ENCODE measurements at regions not wholly inside any gene's neighbourhood (a gene's known extent, or its start where the extent isn't known, plus 50 kb on each side); places are given as distances from the start of the nearest gene placed in this dataset.
"Not testable (repeated sequence)": the region's sequence is repeated elsewhere in the genome, so short reads cannot be mapped to it uniquely, and the experiment has no call there.

DNA sequence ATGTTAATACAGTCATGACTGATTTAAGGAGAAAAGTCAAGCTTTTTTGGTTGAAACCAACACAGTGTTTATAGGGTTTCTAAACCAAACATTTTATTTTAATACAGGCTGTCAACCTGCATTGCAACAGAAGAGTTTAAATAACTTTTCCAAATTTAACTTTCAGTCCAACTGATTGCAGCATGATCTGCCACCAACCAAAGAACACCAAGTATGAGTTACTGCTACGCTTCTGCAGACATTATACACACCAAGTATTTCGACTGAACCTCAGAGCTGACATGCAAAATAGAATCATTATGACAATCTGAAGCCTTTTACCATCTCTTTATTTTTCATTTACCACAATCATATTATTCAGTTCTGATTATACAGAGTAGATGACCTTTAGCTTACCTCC lies 151.2 kb upstream of the DST start:
- no peak overlapping the region for H3K4me3 ChIP-seq (ENCODE audit: low read depth, low read length)
- TF ChIP-seq, protein P1, sequence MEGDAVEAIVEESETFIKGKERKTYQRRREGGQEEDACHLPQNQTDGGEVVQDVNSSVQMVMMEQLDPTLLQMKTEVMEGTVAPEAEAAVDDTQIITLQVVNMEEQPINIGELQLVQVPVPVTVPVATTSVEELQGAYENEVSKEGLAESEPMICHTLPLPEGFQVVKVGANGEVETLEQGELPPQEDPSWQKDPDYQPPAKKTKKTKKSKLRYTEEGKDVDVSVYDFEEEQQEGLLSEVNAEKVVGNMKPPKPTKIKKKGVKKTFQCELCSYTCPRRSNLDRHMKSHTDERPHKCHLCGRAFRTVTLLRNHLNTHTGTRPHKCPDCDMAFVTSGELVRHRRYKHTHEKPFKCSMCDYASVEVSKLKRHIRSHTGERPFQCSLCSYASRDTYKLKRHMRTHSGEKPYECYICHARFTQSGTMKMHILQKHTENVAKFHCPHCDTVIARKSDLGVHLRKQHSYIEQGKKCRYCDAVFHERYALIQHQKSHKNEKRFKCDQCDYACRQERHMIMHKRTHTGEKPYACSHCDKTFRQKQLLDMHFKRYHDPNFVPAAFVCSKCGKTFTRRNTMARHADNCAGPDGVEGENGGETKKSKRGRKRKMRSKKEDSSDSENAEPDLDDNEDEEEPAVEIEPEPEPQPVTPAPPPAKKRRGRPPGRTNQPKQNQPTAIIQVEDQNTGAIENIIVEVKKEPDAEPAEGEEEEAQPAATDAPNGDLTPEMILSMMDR (IDR thresholded peaks at IDR 0.05; ENCODE audit: low read depth, low read length) = no peak
- H3K4me1 ChIP-seq = peaks cover 13% of the 10 kb centered on the region
- no peaks in the 10 kb centered on the region for H3K9me3 ChIP-seq
- H3K36me3 ChIP-seq = no peaks in the 10 kb centered on the region
- DNase-seq = no peak
- no peaks in the 10 kb centered on the region for H3K27me3 ChIP-seq

GRCh38 chr6:56790414-56790813 lies 147.7 kb upstream of the DST start:
- Histone ChIP-seq H3K9me3 (no peaks in the 10 kb centered on the region), H3K36me3 (no peaks in the 10 kb centered on the region), H3K27me3 (no peaks in the 10 kb centered on the region), H3K4me3 (ENCODE audit: low read depth, low read length) (no peak overlapping the region), H3K4me1 (peaks cover 2% of the 10 kb centered on the region)
- TF ChIP-seq, protein P1 (IDR thresholded peaks at IDR 0.05; ENCODE audit: low read depth, low read length) = no peak
- DNase-seq = no peak

DNA sequence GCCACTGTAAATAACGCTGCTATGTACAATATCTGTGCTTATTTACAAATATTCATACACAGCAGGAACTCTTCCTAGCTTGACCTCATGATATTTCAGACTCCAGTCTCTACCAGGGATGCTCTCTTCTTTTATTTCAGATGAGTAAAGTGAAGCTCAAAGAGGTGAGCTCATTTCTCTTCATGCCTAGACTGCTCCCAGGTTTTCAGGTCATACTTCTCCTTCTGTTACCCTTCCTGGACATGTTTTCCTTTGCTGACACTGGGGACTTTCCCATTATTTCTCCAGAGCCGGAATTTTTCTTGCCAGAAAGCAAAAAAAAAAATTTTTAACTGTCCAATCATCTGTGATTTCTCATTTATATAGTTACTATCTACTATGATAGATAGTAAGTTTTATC lies 147.2 kb upstream of the DST start:
- TF ChIP-seq, protein P1 (IDR thresholded peaks at IDR 0.05; ENCODE audit: low read depth, low read length) = no peak
- no peak overlapping the region for H3K4me3 ChIP-seq (ENCODE audit: low read depth, low read length)
- H3K4me1 ChIP-seq = no peaks in the 10 kb centered on the region
- no peaks in the 10 kb centered on the region for H3K9me3 ChIP-seq
- no peak for DNase-seq
- no peaks in the 10 kb centered on the region for H3K36me3 ChIP-seq
- H3K27me3 ChIP-seq = no peaks in the 10 kb centered on the region

GRCh38 chr6:56789342-56789741 lies 146.7 kb upstream of the DST start:
- DNase-seq = no peak
- H3K9me3 ChIP-seq = no peaks in the 10 kb centered on the region
- no peaks in the 10 kb centered on the region for H3K27me3 ChIP-seq
- H3K36me3 ChIP-seq = no peaks in the 10 kb centered on the region
- TF ChIP-seq, protein P1 (IDR thresholded peaks at IDR 0.05; ENCODE audit: low read depth, low read length) = no peak
- H3K4me1 ChIP-seq = no peaks in the 10 kb centered on the region
- H3K4me3 ChIP-seq (ENCODE audit: low read depth, low read length) = no peak overlapping the region

GRCh38 chr6:56787209-56787608 lies 144.5 kb upstream of the DST start:
- Histone ChIP-seq H3K4me3 (ENCODE audit: low read depth, low read length) (no peak overlapping the region), H3K27me3 (no peaks in the 10 kb centered on the region), H3K4me1 (no peaks in the 10 kb centered on the region), H3K9me3 (no peaks in the 10 kb centered on the region), H3K36me3 (no peaks in the 10 kb centered on the region)
- TF ChIP-seq, protein P1 (IDR thresholded peaks at IDR 0.05; ENCODE audit: low read depth, low read length) = no peak
- no peak for DNase-seq

DNA sequence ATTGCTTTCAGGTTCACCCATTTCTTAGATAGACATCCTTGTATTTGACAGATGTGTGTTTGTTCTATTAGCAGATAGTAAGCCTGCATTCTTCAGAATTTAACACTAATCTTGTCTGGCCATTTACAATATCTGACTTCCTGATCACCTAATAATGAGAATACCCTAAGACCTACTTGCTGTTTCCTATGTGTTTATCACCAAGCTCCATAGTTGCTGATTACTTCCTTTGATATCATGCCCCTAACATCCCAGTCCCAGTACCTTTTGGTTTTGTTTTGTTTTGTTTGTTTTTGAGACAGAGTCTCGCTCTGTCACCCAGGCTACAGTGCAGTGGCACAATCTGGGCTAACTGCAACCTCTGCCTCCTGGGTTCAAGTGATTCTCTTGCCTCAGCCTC lies 143.6 kb upstream of the DST start:
- H3K4me1 ChIP-seq = no peaks in the 10 kb centered on the region
- TF ChIP-seq, protein P1 (IDR thresholded peaks at IDR 0.05; ENCODE audit: low read depth, low read length) = no peak
- H3K27me3 ChIP-seq = no peaks in the 10 kb centered on the region
- H3K9me3 ChIP-seq = no peaks in the 10 kb centered on the region
- no peak overlapping the region for H3K4me3 ChIP-seq (ENCODE audit: low read depth, low read length)
- no peaks in the 10 kb centered on the region for H3K36me3 ChIP-seq
- no peak for DNase-seq

- not testable (repeated sequence) for H3K9me3 ChIP-seq; H3K4me3 ChIP-seq (ENCODE audit: low read depth, low read length); H3K4me1 ChIP-seq; DNase-seq; H3K27me3 ChIP-seq; H3K36me3 ChIP-seq
Observed at GRCh38 chr6:56785536-56785935, 142.8 kb upstream of the DST start.

GRCh38 chr6:56780109-56780508 lies 137.4 kb upstream of the DST start:
- H3K4me1 ChIP-seq; H3K36me3 ChIP-seq; H3K4me3 ChIP-seq (ENCODE audit: low read depth, low read length); H3K9me3 ChIP-seq; DNase-seq; H3K27me3 ChIP-seq: not testable (repeated sequence)

- not testable (repeated sequence) for H3K27me3 ChIP-seq; H3K4me1 ChIP-seq; H3K4me3 ChIP-seq (ENCODE audit: low read depth, low read length); H3K36me3 ChIP-seq; H3K9me3 ChIP-seq; DNase-seq
Observed at GRCh38 chr6:56778503-56778902, 135.8 kb upstream of the DST start.
